Osteocyte (in vitro differentiated cells): ENCODE measurements at regions not wholly inside any gene's neighbourhood (a gene's known extent, or its start where the extent isn't known, plus 50 kb on each side); places are given as distances from the start of the nearest gene placed in this dataset.
A peak's percentile ranks its signal among the peaks of the same experiment; 100 is the strongest.

Experiments
- DNase-seq: peaks from one replicate; pipeline ENCODE4 v3.0.0; 2021; ENCODE audit warnings: mixed read lengths; ENCODE audit not compliant: unreplicated experiment; ENCODE audit errors: extremely low spot score
- H3K27ac Mint-ChIP-seq: one replicate; pipeline ENCODE4 v1.8.0; 2021; ENCODE audit warnings: mild to moderate bottlenecking, mixed read lengths; ENCODE audit not compliant: unreplicated experiment
- H3K27me3 Mint-ChIP-seq: one replicate; pipeline ENCODE4 v1.8.0; 2021; ENCODE audit warnings: mixed read lengths; ENCODE audit not compliant: unreplicated experiment
- H3K36me3 Mint-ChIP-seq: one replicate; pipeline ENCODE4 v1.8.0; 2021; ENCODE audit warnings: mixed read lengths; ENCODE audit not compliant: unreplicated experiment
- H3K4me1 Mint-ChIP-seq: one replicate; pipeline ENCODE4 v1.8.0; 2021; ENCODE audit warnings: mixed read lengths; ENCODE audit not compliant: unreplicated experiment
- H3K4me3 Mint-ChIP-seq: one replicate; pipeline ENCODE4 v1.8.0; 2021; ENCODE audit warnings: mild to moderate bottlenecking, moderate library complexity, mixed read lengths; ENCODE audit not compliant: unreplicated experiment
- H3K9me3 Mint-ChIP-seq: one replicate; pipeline ENCODE4 v1.8.0; 2021; ENCODE audit warnings: mixed read lengths; ENCODE audit not compliant: unreplicated experiment
- TF ChIP-seq, protein P1 (sequence below): fragments of 200-600 bp; sonication (generic); IDR thresholded peaks from 2 replicates; pipeline ENCODE4 v1.5.0; 2021; ENCODE audit warnings: antibody characterized with exemption, mild to moderate bottlenecking, moderate library complexity

DNA sequence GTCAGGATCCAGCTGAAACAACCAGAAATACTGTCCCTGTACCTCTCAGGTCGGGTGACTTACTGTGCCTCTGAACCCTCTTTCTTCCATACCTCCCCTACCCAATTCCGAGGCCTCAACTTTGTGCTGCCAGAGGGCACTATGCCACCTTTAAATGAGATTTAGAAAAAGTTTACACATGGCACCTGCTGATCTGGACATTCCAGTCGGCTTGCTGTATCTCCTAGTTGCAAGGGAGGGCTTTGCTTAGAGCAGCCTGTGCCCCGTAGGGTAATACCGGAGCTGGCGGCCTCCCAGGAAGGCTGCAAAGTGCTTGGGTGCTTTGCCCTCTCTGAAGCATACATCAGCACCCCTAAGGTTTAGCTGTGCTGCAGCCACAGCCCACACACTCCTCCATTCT lies 306.0 kb upstream of the RBFOX1 start:
- Mint-ChIP-seq H3K4me1 (no peaks in the 10 kb centered on the region), H3K4me3 (no peak overlapping the region), H3K36me3 (no peaks in the 10 kb centered on the region), H3K27me3 (no peaks in the 10 kb centered on the region), H3K9me3 (peaks cover 17% of the 10 kb centered on the region), H3K27ac (no peak overlapping the region)
- TF ChIP-seq, protein P1, sequence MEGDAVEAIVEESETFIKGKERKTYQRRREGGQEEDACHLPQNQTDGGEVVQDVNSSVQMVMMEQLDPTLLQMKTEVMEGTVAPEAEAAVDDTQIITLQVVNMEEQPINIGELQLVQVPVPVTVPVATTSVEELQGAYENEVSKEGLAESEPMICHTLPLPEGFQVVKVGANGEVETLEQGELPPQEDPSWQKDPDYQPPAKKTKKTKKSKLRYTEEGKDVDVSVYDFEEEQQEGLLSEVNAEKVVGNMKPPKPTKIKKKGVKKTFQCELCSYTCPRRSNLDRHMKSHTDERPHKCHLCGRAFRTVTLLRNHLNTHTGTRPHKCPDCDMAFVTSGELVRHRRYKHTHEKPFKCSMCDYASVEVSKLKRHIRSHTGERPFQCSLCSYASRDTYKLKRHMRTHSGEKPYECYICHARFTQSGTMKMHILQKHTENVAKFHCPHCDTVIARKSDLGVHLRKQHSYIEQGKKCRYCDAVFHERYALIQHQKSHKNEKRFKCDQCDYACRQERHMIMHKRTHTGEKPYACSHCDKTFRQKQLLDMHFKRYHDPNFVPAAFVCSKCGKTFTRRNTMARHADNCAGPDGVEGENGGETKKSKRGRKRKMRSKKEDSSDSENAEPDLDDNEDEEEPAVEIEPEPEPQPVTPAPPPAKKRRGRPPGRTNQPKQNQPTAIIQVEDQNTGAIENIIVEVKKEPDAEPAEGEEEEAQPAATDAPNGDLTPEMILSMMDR: no peak
- DNase-seq: no peak

DNA sequence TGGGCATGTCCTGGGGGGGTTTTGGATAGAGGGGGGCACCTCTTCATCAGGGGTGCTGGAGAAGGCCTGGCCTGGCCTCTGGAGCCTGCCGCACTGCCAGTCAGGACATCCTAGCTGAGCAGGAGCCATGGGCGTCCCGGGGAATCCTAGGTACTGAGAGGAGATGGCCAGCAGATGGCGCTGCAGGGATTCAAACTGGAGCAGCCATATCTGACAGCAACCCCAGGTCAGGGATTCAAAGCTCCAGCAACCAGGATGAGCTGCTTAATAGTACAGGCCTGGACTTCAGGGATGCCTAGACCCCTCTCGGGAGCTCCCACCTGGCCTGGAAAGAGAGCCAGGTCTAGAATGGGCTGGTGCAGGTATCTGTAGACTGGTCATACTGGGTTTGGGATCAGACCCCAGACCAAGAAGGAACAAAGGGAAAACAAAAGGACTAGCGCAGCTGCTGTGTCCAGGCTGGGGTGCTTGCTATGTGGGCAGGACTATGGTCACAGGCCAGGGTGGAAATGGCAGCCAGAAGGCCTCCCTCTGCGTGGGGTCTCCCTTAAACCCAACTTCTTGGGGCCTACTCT lies 306.9 kb upstream of the RBFOX1 start:
- Mint-ChIP-seq H3K27me3 (no peaks in the 10 kb centered on the region), H3K27ac (no peak overlapping the region), H3K9me3 (peaks cover 14% of the 10 kb centered on the region), H3K36me3 (no peaks in the 10 kb centered on the region), H3K4me3 (no peak overlapping the region), H3K4me1 (no peaks in the 10 kb centered on the region)
- TF ChIP-seq, protein P1: peak; percentile 18
- DNase-seq: no peak

DNA sequence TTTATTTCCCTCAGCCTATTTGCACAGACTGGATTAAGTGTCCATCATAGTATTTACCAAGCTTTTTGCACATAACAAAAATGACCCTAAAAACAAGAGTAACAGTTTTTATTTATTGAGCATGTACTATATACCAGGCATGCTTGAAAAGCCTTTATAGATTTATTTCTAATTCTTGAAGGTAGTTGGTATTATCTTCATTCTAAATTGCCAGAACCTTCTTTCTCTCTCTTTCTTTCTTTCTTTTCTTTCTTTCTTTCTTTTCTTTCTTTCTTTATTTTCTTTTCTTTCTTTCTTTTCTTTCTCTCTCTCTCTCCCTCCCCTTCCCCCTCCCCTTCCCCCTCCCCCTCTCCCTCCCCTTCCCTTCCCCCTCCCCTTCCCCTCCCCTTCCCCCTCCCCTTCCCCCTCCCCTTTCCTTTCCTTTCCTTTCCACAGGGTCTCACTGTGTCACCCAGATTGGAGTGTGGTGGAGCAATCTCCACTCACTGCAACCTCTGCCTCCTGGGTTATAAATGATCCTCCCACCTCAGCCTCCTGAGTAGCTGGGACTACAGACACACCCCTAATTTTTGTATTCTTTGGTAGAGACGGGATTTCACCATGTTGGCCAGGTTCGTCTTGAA lies 310.9 kb upstream of the RBFOX1 start:
- Mint-ChIP-seq H3K36me3 (no peaks in the 10 kb centered on the region), H3K27me3 (no peaks in the 10 kb centered on the region)
- TF ChIP-seq, protein P1: no peak

DNA sequence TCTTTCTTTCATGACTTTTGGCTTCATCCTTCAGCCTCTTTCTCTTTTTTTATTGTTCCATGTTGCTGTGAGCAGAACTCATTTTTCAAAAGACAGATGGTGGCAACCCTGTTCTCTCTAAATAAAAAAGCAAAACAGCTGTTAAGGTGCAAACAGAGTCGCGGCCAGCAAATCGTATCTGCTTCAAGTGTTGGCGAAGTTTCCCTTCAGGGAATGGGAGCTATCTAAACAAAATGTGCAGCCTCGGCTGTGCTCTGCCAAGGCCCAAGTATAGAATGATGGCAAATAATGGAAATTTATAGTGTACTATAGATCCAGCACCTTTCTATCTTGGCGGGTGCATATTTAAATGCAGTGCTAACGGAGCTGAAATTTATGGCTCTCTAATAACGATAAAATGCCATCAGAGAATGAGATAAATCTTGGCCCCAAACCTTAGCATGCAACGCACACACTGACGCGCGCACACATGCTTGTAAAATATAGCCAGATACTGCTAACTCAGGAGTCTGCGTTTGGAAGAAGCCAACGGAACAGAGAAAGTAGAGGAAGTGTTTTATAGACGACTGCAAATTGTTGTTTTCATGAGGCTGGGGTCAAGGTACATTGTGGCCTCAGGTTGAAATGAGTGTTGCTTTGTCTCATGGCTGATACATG lies 315.5 kb upstream of the RBFOX1 start:
- DNase-seq: no peak
- no peaks in the 10 kb centered on the region for H3K27me3 Mint-ChIP-seq
- H3K4me3 Mint-ChIP-seq: no peak overlapping the region
- no peaks in the 10 kb centered on the region for H3K4me1 Mint-ChIP-seq
- no peaks in the 10 kb centered on the region for H3K36me3 Mint-ChIP-seq
- TF ChIP-seq, protein P1: no peak
- no peak overlapping the region for H3K27ac Mint-ChIP-seq
- H3K9me3 Mint-ChIP-seq: peaks cover 28% of the 10 kb centered on the region

More for the DNA sequence above, 310.9 kb upstream of the RBFOX1 start:
- Mint-ChIP-seq H3K4me1 (no peaks in the 10 kb centered on the region), H3K4me3 (no peak overlapping the region), H3K27ac (no peak overlapping the region), H3K9me3 (peaks cover 18% of the 10 kb centered on the region)
- DNase-seq: no peak

DNA sequence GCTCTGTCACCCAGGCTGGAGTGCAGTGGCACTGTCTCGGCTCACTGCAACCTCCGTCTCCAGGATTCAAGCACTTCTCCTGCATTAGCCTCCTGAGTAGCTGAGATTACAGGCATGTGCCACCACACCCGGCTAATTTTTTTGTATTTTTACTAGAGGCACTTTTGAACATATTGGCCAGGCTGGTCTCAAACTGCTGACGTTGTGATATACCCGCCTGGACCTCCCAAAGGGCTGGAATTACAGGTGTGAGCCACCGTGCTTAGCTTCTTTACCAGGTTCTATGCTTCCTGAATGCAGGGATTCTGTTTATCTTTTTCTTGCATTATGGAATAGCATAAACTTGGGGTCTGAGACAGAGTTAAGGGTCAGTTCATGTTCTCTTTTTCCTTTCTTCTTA lies 317.9 kb upstream of the RBFOX1 start:
- Mint-ChIP-seq H3K4me3 (no peak overlapping the region), H3K27ac (no peak overlapping the region), H3K27me3 (no peaks in the 10 kb centered on the region), H3K9me3 (peaks cover 44% of the 10 kb centered on the region), H3K4me1 (no peaks in the 10 kb centered on the region), H3K36me3 (no peaks in the 10 kb centered on the region)
- no peak for DNase-seq
- TF ChIP-seq, protein P1: no peak
